ENCODE measurements at regions not wholly inside any gene's neighbourhood (a gene's known extent, or its start where the extent isn't known, plus 50 kb on each side); places are given as distances from the start of the nearest gene placed in this dataset.

DNA sequence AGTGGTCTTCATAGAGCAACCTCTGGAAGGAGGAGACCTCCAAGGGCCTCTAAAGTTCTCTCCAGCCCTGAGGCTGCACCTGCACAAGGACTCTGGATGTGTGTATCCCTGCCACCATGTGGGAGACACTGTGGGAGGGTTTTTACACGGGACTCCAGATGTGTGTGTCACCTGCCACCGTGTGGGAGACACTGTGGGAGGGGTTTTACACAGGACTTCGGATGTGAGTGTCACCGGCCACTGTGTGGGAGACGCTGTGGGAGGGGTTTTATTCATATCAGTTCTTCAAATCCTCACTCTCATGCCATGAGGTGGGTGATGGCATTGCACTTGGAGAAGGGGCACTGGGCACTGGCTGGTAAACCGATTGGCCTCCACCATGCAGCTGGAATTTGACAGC is 90.2 kb upstream of the SSTR4 start:
- no peak for DNase-seq (ENCODE audit: low read depth)
- TF ChIP-seq, protein P1, sequence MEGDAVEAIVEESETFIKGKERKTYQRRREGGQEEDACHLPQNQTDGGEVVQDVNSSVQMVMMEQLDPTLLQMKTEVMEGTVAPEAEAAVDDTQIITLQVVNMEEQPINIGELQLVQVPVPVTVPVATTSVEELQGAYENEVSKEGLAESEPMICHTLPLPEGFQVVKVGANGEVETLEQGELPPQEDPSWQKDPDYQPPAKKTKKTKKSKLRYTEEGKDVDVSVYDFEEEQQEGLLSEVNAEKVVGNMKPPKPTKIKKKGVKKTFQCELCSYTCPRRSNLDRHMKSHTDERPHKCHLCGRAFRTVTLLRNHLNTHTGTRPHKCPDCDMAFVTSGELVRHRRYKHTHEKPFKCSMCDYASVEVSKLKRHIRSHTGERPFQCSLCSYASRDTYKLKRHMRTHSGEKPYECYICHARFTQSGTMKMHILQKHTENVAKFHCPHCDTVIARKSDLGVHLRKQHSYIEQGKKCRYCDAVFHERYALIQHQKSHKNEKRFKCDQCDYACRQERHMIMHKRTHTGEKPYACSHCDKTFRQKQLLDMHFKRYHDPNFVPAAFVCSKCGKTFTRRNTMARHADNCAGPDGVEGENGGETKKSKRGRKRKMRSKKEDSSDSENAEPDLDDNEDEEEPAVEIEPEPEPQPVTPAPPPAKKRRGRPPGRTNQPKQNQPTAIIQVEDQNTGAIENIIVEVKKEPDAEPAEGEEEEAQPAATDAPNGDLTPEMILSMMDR (IDR thresholded peaks at IDR 0.05; ENCODE audit: insufficient read depth, low read depth, low read length, missing control alignments), result no peak
- H3K4me3 ChIP-seq (ENCODE audit: low read depth, low read length), result no peak overlapping the region

GRCh38 chr20:22946596-22946995 is 88.5 kb upstream of the SSTR4 start:
- no peak for DNase-seq (ENCODE audit: low read depth)
- no peak overlapping the region for H3K4me3 ChIP-seq (ENCODE audit: low read depth, low read length)
- TF ChIP-seq, protein P1 (IDR thresholded peaks at IDR 0.05; ENCODE audit: insufficient read depth, low read depth, low read length, missing control alignments), result no peak

DNA sequence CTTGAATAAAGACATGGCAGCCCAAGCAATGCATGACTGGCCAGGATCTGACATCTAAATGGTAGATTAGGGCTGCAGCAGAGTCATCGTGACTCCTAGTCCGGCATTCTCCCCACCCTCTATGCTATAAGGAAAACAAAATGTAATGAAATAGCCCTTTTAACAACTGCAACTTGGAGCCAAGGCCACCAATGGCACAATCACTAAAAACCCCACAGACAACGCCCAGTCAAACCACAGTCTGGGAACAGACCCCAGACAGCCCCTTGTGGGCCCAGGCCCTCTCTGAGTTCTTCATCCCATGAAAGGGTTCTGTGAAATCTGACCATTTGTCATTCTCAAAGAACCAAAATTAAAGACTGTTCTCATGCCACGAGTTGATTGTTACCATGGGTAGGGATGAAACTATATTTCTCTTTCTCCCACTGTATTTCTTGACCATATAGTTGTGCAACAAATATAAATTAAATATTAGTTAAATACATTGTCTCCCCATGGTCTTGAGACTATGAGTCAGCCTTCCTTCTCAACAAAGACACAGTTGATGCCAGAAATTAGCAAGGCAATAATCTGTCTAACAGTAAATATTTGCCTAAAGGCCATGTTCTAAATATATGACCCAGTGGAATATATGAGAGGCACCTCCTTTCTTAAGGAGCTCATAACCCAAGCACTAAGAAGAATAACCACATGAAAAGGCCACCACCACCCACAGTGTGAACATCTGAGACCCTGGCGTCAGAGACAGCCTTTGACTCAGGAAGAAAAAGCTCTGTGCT is 85.6 kb upstream of the SSTR4 start:
- TF ChIP-seq, protein P1 (IDR thresholded peaks at IDR 0.05; ENCODE audit: insufficient read depth, low read depth, low read length, missing control alignments), result no peak
- DNase-seq (ENCODE audit: low read depth), result no peak
- no peak overlapping the region for H3K4me3 ChIP-seq (ENCODE audit: low read depth, low read length)

DNA sequence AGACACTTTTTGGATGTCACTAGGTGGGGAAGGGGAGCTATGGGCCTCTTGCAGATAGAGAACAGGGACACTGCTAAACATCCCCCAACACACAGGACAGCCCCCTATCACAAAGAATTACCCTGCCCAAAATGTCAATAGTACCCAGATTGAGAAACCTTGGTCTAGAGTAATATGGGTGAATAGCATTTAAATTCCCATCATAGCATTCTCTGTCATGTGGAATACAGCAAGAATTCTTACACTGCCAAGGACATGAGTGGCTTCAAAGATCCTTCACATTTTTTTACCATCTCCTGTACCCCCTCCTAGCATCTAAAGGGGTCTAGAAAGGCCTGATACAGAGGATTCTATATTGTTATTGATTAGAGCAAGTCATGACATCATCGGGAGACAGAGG is 83.1 kb upstream of the SSTR4 start:
- DNase-seq (ENCODE audit: low read depth), result no peak
- TF ChIP-seq, protein P1 (IDR thresholded peaks at IDR 0.05; ENCODE audit: insufficient read depth, low read depth, low read length, missing control alignments), result no peak
- H3K4me3 ChIP-seq (ENCODE audit: low read depth, low read length), result no peak overlapping the region

- TF ChIP-seq, protein P1 (IDR thresholded peaks at IDR 0.05; ENCODE audit: insufficient read depth, low read depth, low read length, missing control alignments), result no peak
- no peak for DNase-seq (ENCODE audit: low read depth)
- no peak overlapping the region for H3K4me3 ChIP-seq (ENCODE audit: low read depth, low read length)
Measured at GRCh38 chr20:22954661-22955060, 80.5 kb upstream of the SSTR4 start.

DNA sequence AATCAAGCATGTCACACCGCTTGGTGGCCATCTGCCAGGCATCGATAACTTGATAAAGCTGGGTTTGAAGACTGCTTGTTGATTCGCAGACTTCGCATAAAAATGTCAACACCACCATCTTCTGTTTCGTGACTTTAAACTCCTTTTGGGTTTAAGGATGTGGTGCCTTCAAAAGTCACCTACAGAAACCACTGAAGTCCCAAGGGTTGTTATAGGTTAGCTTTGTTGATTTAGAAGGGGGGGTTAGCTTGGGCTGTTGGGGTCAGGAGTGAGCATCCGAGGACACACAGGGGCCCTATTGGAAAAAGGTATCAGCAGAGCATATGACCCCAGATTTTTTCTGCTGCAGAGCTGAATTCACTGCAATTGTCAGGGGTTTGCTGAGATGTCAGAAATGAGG is 76.7 kb upstream of the SSTR4 start:
- no peak overlapping the region for H3K4me3 ChIP-seq (ENCODE audit: low read depth, low read length)
- TF ChIP-seq, protein P1 (IDR thresholded peaks at IDR 0.05; ENCODE audit: insufficient read depth, low read depth, low read length, missing control alignments), result no peak
- DNase-seq (ENCODE audit: low read depth), result no peak
